ENCODE measurements at regions not wholly inside any gene's neighbourhood (a gene's known extent, or its start where the extent isn't known, plus 50 kb on each side); places are given as distances from the start of the nearest gene placed in this dataset.

DNA sequence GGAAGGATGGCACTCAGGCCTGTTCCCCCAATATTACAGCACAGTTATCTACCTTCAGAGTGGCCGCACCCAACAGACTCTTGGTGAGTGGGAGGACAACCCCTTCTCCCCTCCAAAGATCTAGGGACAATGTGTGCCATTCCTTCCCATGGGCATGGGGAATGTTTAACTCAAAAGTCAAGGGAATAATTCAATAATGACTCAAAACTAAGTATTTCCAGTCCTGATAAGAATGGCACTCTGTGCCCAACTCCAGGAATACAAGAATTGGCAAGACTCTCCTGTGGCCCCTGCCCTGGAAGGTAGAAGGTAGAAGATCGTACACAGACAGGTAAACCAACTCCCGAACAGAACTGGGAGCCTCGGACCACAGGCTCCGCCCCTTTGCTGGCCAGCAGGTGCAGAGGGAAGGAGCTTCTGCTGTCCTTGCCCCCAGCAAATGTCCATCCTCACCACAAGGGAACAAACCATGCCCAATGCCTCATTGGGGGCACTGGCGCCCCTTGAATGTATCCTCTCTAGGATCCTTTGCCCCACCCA lies 514.0 kb downstream of the NPHP4 start (continued):
- TF ChIP-seq, protein P1, sequence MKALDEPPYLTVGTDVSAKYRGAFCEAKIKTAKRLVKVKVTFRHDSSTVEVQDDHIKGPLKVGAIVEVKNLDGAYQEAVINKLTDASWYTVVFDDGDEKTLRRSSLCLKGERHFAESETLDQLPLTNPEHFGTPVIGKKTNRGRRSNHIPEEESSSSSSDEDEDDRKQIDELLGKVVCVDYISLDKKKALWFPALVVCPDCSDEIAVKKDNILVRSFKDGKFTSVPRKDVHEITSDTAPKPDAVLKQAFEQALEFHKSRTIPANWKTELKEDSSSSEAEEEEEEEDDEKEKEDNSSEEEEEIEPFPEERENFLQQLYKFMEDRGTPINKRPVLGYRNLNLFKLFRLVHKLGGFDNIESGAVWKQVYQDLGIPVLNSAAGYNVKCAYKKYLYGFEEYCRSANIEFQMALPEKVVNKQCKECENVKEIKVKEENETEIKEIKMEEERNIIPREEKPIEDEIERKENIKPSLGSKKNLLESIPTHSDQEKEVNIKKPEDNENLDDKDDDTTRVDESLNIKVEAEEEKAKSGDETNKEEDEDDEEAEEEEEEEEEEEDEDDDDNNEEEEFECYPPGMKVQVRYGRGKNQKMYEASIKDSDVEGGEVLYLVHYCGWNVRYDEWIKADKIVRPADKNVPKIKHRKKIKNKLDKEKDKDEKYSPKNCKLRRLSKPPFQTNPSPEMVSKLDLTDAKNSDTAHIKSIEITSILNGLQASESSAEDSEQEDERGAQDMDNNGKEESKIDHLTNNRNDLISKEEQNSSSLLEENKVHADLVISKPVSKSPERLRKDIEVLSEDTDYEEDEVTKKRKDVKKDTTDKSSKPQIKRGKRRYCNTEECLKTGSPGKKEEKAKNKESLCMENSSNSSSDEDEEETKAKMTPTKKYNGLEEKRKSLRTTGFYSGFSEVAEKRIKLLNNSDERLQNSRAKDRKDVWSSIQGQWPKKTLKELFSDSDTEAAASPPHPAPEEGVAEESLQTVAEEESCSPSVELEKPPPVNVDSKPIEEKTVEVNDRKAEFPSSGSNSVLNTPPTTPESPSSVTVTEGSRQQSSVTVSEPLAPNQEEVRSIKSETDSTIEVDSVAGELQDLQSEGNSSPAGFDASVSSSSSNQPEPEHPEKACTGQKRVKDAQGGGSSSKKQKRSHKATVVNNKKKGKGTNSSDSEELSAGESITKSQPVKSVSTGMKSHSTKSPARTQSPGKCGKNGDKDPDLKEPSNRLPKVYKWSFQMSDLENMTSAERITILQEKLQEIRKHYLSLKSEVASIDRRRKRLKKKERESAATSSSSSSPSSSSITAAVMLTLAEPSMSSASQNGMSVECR (CRISPR knock-in tag; IDR thresholded peaks at IDR 0.05; ENCODE audit: borderline replicate concordance), result no peak
- TF ChIP-seq ZNF121 (CRISPR knock-in tag; IDR thresholded peaks at IDR 0.05), result no peak
- TF ChIP-seq RELA (CRISPR knock-in tag; IDR thresholded peaks at IDR 0.05; ENCODE audit: borderline replicate concordance), result no peak
- TF ChIP-seq SOX15 (CRISPR knock-in tag; IDR thresholded peaks at IDR 0.05), result no peak
- TF ChIP-seq MYBL2 (CRISPR knock-in tag; IDR thresholded peaks at IDR 0.05), result no peak
- TF ChIP-seq, protein P2, sequence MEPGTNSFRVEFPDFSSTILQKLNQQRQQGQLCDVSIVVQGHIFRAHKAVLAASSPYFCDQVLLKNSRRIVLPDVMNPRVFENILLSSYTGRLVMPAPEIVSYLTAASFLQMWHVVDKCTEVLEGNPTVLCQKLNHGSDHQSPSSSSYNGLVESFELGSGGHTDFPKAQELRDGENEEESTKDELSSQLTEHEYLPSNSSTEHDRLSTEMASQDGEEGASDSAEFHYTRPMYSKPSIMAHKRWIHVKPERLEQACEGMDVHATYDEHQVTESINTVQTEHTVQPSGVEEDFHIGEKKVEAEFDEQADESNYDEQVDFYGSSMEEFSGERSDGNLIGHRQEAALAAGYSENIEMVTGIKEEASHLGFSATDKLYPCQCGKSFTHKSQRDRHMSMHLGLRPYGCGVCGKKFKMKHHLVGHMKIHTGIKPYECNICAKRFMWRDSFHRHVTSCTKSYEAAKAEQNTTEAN (CRISPR knock-in tag; IDR thresholded peaks at IDR 0.05), result no peak

DNA sequence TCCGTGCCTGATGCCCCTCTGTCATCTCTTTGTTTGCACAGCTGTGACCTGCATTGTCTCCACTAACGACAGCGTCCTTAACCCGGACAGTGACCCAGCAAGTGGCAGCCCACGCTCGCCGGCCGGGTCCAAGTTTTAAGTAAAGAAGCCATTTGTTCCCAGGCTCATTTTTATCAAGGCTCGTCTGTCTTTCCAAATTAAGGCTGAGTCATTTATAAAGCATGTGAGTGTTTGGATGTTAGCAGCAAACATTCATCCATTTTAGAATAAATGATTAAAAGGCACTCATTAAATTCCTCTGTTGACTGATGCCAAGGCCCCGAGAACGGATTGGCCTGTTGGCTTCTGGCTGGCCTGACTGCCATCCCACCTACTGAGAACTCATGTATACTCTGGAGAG lies 514.5 kb downstream of the NPHP4 start:
- no peak for DNase-seq (ENCODE audit: low spot score)
- Mint-ChIP-seq H3K27me3 (ENCODE audit: low read depth) (peaks cover 15% of the 10 kb centered on the region), H3K36me3 (peaks cover 66% of the 10 kb centered on the region), H3K4me1 (no peaks in the 10 kb centered on the region), H3K4me3 (no peak overlapping the region), H3K27ac (no peak overlapping the region), H3K9me3 (peaks cover 81% of the 10 kb centered on the region)
- ATAC-seq, result no peak
- POLR2A ChIA-PET, result no interaction called here
- CTCF ChIA-PET, result no interaction called here
- TF ChIP-seq, protein P3, sequence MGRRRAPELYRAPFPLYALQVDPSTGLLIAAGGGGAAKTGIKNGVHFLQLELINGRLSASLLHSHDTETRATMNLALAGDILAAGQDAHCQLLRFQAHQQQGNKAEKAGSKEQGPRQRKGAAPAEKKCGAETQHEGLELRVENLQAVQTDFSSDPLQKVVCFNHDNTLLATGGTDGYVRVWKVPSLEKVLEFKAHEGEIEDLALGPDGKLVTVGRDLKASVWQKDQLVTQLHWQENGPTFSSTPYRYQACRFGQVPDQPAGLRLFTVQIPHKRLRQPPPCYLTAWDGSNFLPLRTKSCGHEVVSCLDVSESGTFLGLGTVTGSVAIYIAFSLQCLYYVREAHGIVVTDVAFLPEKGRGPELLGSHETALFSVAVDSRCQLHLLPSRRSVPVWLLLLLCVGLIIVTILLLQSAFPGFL (CRISPR knock-in tag; IDR thresholded peaks at IDR 0.05; ENCODE audit: borderline replicate concordance), result no peak
- no peak for TF ChIP-seq AFF4 (CRISPR knock-in tag; IDR thresholded peaks at IDR 0.05; ENCODE audit: borderline replicate concordance)
- TF ChIP-seq, protein P4, sequence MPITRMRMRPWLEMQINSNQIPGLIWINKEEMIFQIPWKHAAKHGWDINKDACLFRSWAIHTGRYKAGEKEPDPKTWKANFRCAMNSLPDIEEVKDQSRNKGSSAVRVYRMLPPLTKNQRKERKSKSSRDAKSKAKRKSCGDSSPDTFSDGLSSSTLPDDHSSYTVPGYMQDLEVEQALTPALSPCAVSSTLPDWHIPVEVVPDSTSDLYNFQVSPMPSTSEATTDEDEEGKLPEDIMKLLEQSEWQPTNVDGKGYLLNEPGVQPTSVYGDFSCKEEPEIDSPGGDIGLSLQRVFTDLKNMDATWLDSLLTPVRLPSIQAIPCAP (CRISPR knock-in tag; IDR thresholded peaks at IDR 0.05), result no peak
- no peak for TF ChIP-seq SMAD4 (CRISPR knock-in tag; IDR thresholded peaks at IDR 0.05)
- no peak for TF ChIP-seq NFYB (CRISPR knock-in tag; conservative IDR thresholded peaks at IDR 0.05; ENCODE audit: low read depth)
- TF ChIP-seq NR2C2 (CRISPR knock-in tag; IDR thresholded peaks at IDR 0.05), result no peak
- TF ChIP-seq, protein P5, sequence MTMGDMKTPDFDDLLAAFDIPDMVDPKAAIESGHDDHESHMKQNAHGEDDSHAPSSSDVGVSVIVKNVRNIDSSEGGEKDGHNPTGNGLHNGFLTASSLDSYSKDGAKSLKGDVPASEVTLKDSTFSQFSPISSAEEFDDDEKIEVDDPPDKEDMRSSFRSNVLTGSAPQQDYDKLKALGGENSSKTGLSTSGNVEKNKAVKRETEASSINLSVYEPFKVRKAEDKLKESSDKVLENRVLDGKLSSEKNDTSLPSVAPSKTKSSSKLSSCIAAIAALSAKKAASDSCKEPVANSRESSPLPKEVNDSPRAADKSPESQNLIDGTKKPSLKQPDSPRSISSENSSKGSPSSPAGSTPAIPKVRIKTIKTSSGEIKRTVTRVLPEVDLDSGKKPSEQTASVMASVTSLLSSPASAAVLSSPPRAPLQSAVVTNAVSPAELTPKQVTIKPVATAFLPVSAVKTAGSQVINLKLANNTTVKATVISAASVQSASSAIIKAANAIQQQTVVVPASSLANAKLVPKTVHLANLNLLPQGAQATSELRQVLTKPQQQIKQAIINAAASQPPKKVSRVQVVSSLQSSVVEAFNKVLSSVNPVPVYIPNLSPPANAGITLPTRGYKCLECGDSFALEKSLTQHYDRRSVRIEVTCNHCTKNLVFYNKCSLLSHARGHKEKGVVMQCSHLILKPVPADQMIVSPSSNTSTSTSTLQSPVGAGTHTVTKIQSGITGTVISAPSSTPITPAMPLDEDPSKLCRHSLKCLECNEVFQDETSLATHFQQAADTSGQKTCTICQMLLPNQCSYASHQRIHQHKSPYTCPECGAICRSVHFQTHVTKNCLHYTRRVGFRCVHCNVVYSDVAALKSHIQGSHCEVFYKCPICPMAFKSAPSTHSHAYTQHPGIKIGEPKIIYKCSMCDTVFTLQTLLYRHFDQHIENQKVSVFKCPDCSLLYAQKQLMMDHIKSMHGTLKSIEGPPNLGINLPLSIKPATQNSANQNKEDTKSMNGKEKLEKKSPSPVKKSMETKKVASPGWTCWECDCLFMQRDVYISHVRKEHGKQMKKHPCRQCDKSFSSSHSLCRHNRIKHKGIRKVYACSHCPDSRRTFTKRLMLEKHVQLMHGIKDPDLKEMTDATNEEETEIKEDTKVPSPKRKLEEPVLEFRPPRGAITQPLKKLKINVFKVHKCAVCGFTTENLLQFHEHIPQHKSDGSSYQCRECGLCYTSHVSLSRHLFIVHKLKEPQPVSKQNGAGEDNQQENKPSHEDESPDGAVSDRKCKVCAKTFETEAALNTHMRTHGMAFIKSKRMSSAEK (CRISPR knock-in tag; IDR thresholded peaks at IDR 0.05; ENCODE audit: borderline replicate concordance), result no peak
- no peak for TF ChIP-seq GRHL2 (CRISPR knock-in tag; IDR thresholded peaks at IDR 0.05; ENCODE audit: insufficient replicate concordance, severe bottlenecking)
- TF ChIP-seq, protein P6, sequence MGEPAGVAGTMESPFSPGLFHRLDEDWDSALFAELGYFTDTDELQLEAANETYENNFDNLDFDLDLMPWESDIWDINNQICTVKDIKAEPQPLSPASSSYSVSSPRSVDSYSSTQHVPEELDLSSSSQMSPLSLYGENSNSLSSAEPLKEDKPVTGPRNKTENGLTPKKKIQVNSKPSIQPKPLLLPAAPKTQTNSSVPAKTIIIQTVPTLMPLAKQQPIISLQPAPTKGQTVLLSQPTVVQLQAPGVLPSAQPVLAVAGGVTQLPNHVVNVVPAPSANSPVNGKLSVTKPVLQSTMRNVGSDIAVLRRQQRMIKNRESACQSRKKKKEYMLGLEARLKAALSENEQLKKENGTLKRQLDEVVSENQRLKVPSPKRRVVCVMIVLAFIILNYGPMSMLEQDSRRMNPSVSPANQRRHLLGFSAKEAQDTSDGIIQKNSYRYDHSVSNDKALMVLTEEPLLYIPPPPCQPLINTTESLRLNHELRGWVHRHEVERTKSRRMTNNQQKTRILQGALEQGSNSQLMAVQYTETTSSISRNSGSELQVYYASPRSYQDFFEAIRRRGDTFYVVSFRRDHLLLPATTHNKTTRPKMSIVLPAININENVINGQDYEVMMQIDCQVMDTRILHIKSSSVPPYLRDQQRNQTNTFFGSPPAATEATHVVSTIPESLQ (CRISPR knock-in tag; IDR thresholded peaks at IDR 0.05), result no peak
- TF ChIP-seq OVOL2 (CRISPR knock-in tag; IDR thresholded peaks at IDR 0.05; ENCODE audit: borderline replicate concordance), result no peak
- no peak for TF ChIP-seq RORB (CRISPR knock-in tag; IDR thresholded peaks at IDR 0.05)
- TF ChIP-seq SOX15 (CRISPR knock-in tag; IDR thresholded peaks at IDR 0.05), result no peak

All from WTC11 (cell line).